H54 (cell line): ENCODE measurements at regions not wholly inside any gene's neighbourhood (a gene's known extent, or its start where the extent isn't known, plus 50 kb on each side); places are given as distances from the start of the nearest gene placed in this dataset.
"Not testable (repeated sequence)": the region's sequence is repeated elsewhere in the genome, so short reads cannot be mapped to it uniquely, and the experiment has no call there.

Source experiments
- DNase-seq: peaks from one replicate; pipeline ENCODE4 v3.0.0; 2011; ENCODE audit warnings: low spot score, mixed read lengths; ENCODE audit not compliant: insufficient read length
- FAIRE-seq: peaks from 3 replicates; lab custom pipeline; 2011; peaks lifted over from hg19 to GRCh38; lab: Jason Lieb, UNC
- POLR2A ChIP-seq: IDR thresholded peaks from 2 replicates; pipeline ENCODE4 v1.6.1; 2011; ENCODE audit warnings: low read depth, mild to moderate bottlenecking, low read length

DNA sequence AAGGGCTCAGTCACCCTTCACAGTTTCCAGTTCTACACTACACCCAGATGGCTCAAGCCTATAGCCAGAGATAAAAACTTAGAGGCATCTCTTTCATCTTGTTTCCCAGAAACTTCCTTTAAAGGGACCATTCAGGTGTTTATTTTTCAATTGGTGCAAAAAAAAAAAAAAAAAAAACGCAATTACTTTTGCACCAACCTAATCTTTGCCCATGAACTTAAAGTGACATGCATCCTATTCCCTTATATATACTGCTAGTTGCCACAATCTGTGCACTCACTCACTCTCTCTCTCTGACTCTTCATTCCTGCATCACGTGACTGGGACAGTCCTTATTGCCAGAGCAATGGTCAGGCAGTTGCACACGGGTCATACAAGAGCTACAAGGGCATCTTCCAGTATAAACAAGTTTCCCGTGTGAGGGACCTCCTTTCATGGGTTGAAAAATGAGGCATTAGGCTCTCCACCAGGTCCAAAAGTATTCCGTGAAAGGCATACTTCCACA, 789.4 kb downstream of the EPHA4 start:
- DNase-seq (no peak), FAIRE-seq (no peak)
- no peak for TF ChIP-seq POLR2A

DNA sequence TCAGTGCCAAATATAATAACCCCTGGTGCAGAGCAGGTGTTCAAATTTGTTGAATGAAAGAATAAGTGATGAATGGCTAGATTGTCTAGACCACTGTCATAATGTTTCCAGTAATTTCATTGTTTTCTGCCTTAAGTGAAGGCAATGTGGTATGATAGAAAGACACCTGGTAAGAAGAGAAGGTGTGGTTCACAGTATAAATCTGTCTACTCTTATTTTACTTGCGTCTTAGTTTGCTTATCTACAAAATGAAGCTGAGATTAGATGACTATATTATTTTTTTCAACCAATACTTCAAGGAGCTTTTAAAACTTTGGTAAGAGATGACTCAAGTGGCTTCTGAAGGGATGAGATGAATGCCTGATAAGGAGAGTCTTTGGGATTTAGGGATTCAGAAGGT, 788.4 kb downstream of the EPHA4 start:
- TF ChIP-seq POLR2A = no peak
- FAIRE-seq (no peak), DNase-seq (no peak)

DNA sequence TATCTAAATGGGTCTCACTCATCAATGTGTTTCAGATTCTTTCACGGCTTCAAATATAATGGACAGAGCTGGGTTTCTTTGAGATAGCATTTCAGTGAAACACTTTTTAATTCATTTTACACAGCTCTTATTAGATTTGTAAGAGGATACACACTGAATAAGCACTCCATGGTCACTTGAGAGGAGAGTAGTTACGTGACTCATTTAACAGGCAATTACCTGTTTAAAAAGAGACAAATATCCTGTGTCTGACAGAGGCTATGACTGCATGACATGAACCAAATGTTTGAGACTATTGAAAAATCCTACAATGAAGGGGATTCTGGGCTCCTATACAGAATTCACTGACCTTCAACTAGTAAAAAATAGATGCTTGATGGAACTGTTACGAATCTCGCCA, 786.9 kb downstream of the EPHA4 start:
- no peak for TF ChIP-seq POLR2A
- FAIRE-seq (no peak), DNase-seq (no peak)

GRCh38 chr2:220786216-220786615, 785.9 kb downstream of the EPHA4 start:
- TF ChIP-seq POLR2A = no peak
- FAIRE-seq = no peak
- no peak for DNase-seq

- no peak for FAIRE-seq
- no peak for TF ChIP-seq POLR2A
- no peak for DNase-seq
Observed at GRCh38 chr2:220787251-220787650, 784.9 kb downstream of the EPHA4 start.

GRCh38 chr2:220789961-220790360, 782.1 kb downstream of the EPHA4 start:
- no peak for TF ChIP-seq POLR2A
- peak; percentile 88 for FAIRE-seq
- DNase-seq = peak; percentile 4

- DNase-seq (no peak), FAIRE-seq (no peak)
- no peak for TF ChIP-seq POLR2A
Observed at GRCh38 chr2:220795705-220796104, 776.4 kb downstream of the EPHA4 start.

- no peak for DNase-seq
- TF ChIP-seq POLR2A = no peak
- no peak for FAIRE-seq
Observed at GRCh38 chr2:220811115-220811514, 761.0 kb downstream of the EPHA4 start.

GRCh38 chr2:220811952-220812570, 760.0 kb downstream of the EPHA4 start:
- TF ChIP-seq POLR2A = no peak
- peak; percentile 12 for DNase-seq
- FAIRE-seq = peak; percentile 72

- no peak for TF ChIP-seq POLR2A
- no peak for FAIRE-seq
- DNase-seq = no peak
Observed at GRCh38 chr2:220814441-220814840, 757.7 kb downstream of the EPHA4 start.

DNA sequence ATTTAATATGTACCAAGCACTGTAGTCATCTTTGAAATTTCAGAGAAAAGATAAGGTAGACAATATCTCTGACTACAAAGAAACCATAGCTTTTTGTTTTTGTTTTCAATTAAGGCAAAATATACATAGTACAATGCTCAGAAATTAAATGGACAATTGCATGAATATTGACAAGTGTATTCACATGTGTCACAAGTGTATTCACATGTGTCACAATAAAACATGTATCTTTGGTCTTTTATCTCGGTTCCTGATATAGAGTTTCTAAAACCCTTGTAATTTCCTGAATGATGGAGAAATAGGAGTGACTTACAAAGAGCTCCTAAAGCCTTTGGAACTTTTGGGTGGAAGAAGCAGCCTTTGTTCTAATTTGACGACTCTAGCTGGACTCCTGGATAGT, 756.4 kb downstream of the EPHA4 start:
- no peak for TF ChIP-seq POLR2A
- DNase-seq (no peak), FAIRE-seq (no peak)

- TF ChIP-seq POLR2A = no peak
- FAIRE-seq = no peak
- no peak for DNase-seq
Observed at GRCh38 chr2:220821683-220822082, 750.4 kb downstream of the EPHA4 start.

GRCh38 chr2:220823590-220823989, 748.5 kb downstream of the EPHA4 start:
- not testable (repeated sequence) for DNase-seq, FAIRE-seq

DNA sequence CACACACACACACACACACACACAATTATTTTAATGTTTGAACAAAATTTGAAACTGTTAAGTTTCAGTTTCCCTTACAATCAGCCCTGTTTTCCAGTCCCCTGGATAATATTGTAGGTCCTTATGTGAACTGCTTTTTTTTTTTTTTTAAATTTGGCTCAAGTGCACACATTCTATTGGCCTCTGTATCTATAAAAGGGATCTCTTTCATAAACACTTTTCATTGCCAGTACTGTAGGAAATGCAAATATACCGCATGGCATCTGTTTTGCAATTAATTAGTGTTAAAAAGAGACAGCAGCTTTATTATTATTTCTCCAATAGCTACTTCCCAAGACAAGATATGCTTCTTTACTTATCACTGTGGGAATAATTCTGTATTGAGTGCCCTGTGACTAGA, 738.7 kb downstream of the EPHA4 start:
- FAIRE-seq = no peak
- TF ChIP-seq POLR2A = no peak

GRCh38 chr2:220835583-220835982, 736.5 kb downstream of the EPHA4 start:
- FAIRE-seq (no peak), DNase-seq (peak; percentile 2)
- no peak for TF ChIP-seq POLR2A

More for the DNA sequence above, 738.7 kb downstream of the EPHA4 start:
- no peak for DNase-seq

DNA sequence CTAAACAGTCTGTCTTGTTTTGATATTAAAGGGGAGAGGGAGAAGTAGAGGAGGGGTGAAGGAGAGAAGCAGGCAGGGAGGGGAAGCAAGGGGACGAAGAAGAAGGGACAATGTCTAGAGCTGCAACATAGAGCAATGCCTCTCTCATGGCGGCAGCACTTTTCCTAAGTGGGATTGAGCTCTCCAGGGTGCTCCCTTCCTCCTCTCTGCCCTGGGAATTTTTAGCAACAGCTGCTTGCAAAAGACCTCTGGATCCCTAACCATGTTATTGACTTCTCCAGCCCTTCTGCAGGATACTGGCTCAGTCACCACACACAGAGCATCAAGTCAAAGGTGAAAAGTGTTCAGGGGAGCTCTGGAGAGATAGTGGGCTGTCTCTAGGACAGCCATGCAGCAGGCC, 734.9 kb downstream of the EPHA4 start:
- FAIRE-seq (no peak), DNase-seq (no peak)
- no peak for TF ChIP-seq POLR2A
